Uterus (tissue), 2 donors: ENCODE measurements at regions not wholly inside any gene's neighbourhood (a gene's known extent, or its start where the extent isn't known, plus 50 kb on each side); places are given as distances from the start of the nearest gene placed in this dataset.

Source experiments
- CTCF ChIP-seq, 4 experiments: fragments of 200-600 bp in 2 of 4; fragments of 450-650 bp in 2 of 4; sonication (generic) in 2 of 4; IDR thresholded peaks; one replicate each; pipeline ENCODE4 v1.5.1; 2016 to 2019; ENCODE audit warnings: antibody characterized with exemption in 4 of 4, mild to moderate bottlenecking in 2 of 4, moderate library complexity in 1 of 4
- POLR2A ChIP-seq, 2 donors: fragments of 450-650 bp; IDR thresholded peaks; one replicate each; pipeline ENCODE4 v1.6.1; 2016; ENCODE audit warnings: antibody characterized with exemption in 2 of 2, mild to moderate bottlenecking in 1 of 2, moderate library complexity in 1 of 2

GRCh38 chr2:37526323-37526722, 145.1 kb downstream of the CDC42EP3 start:
- TF ChIP-seq CTCF (IDR thresholded peaks at IDR 0.05): no peak
- TF ChIP-seq POLR2A (IDR thresholded peaks at IDR 0.05): no peak
